Fibroblast of the aortic adventitia (primary cell): ENCODE measurements at regions not wholly inside any gene's neighbourhood (a gene's known extent, or its start where the extent isn't known, plus 50 kb on each side); places are given as distances from the start of the nearest gene placed in this dataset.

Source experiments
- DNase-seq: peaks from one replicate; pipeline ENCODE4 v3.0.0-alpha.2; 2010; ENCODE audit warnings: low read depth
- H3K4me3 ChIP-seq: 2 replicates; pipeline ENCODE4 v1.5.1; 2011; ENCODE audit warnings: low read depth, mild to moderate bottlenecking, control low read depth, low read length, moderate library complexity
- TF ChIP-seq, protein P1 (sequence below): IDR thresholded peaks from 2 replicates; pipeline ENCODE4 v1.5.1; 2011; ENCODE audit warnings: mild to moderate bottlenecking, low read length, control low read depth, inconsistent platforms; ENCODE audit not compliant: insufficient read depth

DNA sequence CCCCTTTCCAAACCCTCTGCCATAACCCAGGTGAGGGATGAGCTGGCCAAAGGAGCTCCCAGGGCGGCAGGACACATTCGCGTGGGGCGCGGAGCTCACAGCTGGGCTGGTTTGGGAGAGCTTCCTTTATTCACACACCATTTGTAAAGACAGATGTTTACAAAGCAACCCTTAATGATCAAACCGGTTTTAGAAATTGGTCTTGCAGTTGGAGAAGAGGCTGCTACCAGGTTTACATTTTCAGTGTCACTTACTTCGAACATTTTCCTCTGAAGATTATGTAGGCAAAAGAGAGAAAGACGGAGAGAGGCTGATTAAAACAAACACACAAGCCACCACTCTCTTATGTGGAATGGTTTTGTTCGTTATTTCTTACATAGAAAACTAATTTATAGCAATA is 648.7 kb downstream of the IRX1 start:
- TF ChIP-seq, protein P1, sequence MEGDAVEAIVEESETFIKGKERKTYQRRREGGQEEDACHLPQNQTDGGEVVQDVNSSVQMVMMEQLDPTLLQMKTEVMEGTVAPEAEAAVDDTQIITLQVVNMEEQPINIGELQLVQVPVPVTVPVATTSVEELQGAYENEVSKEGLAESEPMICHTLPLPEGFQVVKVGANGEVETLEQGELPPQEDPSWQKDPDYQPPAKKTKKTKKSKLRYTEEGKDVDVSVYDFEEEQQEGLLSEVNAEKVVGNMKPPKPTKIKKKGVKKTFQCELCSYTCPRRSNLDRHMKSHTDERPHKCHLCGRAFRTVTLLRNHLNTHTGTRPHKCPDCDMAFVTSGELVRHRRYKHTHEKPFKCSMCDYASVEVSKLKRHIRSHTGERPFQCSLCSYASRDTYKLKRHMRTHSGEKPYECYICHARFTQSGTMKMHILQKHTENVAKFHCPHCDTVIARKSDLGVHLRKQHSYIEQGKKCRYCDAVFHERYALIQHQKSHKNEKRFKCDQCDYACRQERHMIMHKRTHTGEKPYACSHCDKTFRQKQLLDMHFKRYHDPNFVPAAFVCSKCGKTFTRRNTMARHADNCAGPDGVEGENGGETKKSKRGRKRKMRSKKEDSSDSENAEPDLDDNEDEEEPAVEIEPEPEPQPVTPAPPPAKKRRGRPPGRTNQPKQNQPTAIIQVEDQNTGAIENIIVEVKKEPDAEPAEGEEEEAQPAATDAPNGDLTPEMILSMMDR: no peak
- no peak for DNase-seq
- H3K4me3 ChIP-seq: no peak overlapping the region

DNA sequence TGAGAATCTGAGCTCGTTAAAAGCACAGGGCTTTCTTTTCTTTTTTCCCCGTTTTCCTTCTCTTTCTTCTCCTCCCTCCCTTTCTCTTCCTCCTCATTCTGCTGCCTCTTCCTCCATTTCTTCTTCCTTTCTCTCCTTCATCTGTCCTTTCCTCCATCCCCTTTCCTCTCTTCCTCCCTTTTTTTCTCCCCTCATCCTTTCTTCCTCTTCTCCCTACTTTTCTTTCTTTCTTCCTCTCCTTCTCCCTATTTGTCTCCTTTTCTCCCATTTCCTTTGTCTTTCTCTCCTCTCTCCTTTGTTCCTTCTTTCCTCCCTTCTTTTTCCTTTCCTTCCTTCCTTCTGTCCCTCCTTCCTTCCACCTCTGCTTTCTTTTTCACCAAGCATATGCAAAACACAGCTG is 649.4 kb downstream of the IRX1 start:
- H3K4me3 ChIP-seq: no peak overlapping the region
- DNase-seq: no peak
- TF ChIP-seq, protein P1: no peak

DNA sequence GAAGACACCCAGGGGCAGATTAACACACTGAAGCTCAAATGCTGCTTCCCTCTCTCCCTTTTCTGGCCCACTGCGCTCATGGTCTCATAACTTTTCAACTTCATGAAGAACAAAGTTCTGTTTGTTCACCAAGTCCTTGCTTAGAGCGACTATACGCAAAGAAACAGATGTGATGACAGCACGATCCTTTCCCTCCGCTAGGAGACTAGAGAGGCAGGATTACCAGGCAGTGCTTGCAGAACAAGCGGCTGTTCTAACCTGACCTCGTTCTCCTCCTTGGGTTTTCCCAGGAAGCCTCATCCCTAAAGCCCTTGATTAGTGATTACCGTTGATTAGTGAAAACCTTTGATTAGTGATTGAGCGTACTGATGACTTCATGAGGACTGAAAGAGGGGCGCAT is 649.9 kb downstream of the IRX1 start:
- TF ChIP-seq, protein P1: no peak
- H3K4me3 ChIP-seq: no peak overlapping the region
- no peak for DNase-seq

DNA sequence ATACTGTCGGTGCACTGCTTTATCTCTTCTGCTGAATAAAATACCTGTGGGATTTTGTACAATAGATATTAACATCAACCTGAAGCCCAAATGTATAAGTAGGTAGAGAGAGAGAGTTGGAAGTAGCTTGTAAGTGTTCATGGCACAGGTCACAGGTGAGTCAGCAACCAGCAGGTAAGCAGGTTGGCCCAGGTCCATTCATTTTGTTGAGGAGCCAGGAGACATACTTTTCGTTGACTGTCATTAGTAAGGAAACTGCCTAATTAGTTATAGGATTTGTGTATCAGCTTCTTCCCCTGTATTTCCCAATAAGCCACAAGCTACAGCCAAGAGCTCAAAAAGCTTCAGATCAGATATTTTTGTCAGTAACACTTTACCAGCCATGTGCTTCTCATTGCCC is 650.8 kb downstream of the IRX1 start:
- H3K4me3 ChIP-seq: no peak overlapping the region
- TF ChIP-seq, protein P1: no peak
- DNase-seq: no peak

DNA sequence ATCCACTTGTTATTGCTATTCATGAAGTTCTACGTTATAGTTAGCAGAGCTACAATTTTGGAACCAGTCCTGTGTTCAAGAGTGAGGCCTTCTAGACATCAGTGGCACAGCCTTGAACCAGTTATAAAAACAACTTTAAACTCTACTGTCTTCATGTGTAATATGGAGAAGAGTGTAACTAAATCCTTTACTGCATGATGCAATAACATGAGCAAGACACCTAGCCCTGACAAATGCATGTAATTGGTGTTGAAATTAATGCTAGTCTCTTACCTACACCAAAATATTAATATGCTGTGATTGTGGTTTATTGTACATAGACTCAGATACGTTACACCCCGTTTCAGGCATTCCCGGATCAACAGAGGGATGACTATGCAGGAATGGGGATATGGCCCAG is 654.6 kb downstream of the IRX1 start:
- H3K4me3 ChIP-seq: no peak overlapping the region
- TF ChIP-seq, protein P1: no peak
- no peak for DNase-seq

DNA sequence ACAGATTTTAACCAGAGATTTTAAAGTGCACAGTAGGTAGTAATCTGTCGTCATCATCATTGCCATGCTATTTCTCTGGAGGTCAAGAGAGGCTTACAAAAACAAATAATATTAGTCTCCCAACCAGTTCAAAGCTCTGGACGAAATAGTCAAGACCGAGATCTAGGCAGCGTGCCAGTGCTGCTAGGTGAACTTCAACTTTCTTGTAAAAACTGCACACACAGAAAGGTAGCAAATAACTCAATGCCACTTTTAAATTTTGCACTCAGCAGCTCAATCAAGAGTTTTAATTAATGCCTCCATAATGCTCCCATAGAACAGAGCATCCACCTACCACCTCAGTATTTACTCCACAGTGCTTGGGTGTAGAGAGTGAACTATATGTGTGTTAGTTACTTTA is 656.8 kb downstream of the IRX1 start:
- H3K4me3 ChIP-seq: no peak overlapping the region
- TF ChIP-seq, protein P1: no peak
- no peak for DNase-seq

DNA sequence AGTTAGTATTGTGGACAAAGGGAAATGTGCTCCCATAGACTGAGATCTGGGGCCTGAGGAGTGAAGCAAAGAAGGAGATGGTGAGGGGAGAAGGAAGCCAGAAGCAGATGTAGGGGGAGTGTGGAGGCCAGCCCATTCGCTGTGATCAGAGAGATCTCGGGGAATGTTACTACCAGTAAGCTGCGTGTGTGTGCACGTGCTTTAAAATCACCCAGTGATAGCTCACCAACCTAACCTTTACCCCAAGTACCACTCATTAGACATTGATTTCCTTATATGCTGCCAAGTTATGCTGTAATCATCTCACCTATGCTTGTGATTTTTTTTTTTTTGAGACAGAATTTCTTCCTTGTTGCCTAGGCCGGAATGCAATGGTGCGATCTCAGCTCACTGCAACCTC is 659.1 kb downstream of the IRX1 start:
- TF ChIP-seq, protein P1: no peak
- H3K4me3 ChIP-seq: no peak overlapping the region
- no peak for DNase-seq
